Left ventricle myocardium inferior (tissue), 1 donor: ENCODE measurements at regions not wholly inside any gene's neighbourhood (a gene's known extent, or its start where the extent isn't known, plus 50 kb on each side); places are given as distances from the start of the nearest gene placed in this dataset.

ENCODE experiments used
- DNase-seq: peaks from one replicate; pipeline ENCODE4 v3.0.0-alpha.2; 2020
- H3K27ac ChIP-seq: fragments of 200-600 bp; replicated peaks from 2 replicates; pipeline ENCODE4 v1.8.0; 2021
- H3K27me3 ChIP-seq: fragments of 200-600 bp; 2 replicates; pipeline ENCODE4 v1.8.0; 2021; ENCODE audit warnings: low read depth
- H3K36me3 ChIP-seq: fragments of 200-600 bp; 2 replicates; pipeline ENCODE4 v1.8.0; 2021
- H3K4me1 ChIP-seq: fragments of 200-600 bp; 2 replicates; pipeline ENCODE4 v1.8.0; 2021
- H3K4me3 ChIP-seq: fragments of 200-600 bp; 2 replicates; pipeline ENCODE4 v1.8.0; 2021; ENCODE audit warnings: mild to moderate bottlenecking, moderate library complexity
- H3K9me3 ChIP-seq: fragments of 200-600 bp; replicated peaks from 2 replicates; pipeline ENCODE4 v1.8.0; 2021
- intact Hi-C: fragments of 100-400 bp; cut with micrococcal nuclease; formaldehyde crosslinking; loops from one replicate; pipeline ENCODE4 v1.11.0; 2022
- TF ChIP-seq, protein P1 (sequence below): fragments of 200-600 bp; IDR thresholded peaks from 2 replicates; pipeline ENCODE4 v1.8.0; 2021; ENCODE audit warnings: antibody characterized with exemption, mild to moderate bottlenecking, borderline replicate concordance
- donor health status: DM: no; HTN: yes; CAD: no; lungs with severe emphysema.

DNA sequence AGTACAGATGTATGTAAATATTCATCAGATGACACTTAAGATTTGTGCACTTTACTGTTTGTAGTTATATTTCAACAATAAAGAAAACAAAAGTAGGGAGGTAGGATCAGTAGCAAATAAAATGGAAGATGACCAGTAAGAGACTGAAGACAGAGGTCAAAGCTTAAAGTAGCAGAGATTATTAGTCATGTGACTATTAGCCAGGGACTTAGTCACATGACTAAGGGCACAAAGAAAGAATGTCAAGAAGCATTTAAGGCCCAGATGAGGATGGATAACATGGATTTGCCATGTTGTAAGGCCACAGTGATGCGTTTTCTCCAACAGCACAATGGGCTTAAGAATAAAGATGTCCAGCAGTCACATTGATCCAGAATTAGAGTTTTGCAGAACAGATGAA, 479.6 kb downstream of the BCOR start:
- Histone ChIP-seq H3K27ac (no peak overlapping the region), H3K4me1 (peaks cover 12% of the 10 kb centered on the region), H3K36me3 (no peaks in the 10 kb centered on the region), H3K4me3 (no peak overlapping the region), H3K9me3 (no peaks in the 10 kb centered on the region), H3K27me3 (no peaks in the 10 kb centered on the region)
- DNase-seq, result no peak
- intact Hi-C loops, result no loop called here
- TF ChIP-seq, protein P1, sequence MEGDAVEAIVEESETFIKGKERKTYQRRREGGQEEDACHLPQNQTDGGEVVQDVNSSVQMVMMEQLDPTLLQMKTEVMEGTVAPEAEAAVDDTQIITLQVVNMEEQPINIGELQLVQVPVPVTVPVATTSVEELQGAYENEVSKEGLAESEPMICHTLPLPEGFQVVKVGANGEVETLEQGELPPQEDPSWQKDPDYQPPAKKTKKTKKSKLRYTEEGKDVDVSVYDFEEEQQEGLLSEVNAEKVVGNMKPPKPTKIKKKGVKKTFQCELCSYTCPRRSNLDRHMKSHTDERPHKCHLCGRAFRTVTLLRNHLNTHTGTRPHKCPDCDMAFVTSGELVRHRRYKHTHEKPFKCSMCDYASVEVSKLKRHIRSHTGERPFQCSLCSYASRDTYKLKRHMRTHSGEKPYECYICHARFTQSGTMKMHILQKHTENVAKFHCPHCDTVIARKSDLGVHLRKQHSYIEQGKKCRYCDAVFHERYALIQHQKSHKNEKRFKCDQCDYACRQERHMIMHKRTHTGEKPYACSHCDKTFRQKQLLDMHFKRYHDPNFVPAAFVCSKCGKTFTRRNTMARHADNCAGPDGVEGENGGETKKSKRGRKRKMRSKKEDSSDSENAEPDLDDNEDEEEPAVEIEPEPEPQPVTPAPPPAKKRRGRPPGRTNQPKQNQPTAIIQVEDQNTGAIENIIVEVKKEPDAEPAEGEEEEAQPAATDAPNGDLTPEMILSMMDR, result no peak

DNA sequence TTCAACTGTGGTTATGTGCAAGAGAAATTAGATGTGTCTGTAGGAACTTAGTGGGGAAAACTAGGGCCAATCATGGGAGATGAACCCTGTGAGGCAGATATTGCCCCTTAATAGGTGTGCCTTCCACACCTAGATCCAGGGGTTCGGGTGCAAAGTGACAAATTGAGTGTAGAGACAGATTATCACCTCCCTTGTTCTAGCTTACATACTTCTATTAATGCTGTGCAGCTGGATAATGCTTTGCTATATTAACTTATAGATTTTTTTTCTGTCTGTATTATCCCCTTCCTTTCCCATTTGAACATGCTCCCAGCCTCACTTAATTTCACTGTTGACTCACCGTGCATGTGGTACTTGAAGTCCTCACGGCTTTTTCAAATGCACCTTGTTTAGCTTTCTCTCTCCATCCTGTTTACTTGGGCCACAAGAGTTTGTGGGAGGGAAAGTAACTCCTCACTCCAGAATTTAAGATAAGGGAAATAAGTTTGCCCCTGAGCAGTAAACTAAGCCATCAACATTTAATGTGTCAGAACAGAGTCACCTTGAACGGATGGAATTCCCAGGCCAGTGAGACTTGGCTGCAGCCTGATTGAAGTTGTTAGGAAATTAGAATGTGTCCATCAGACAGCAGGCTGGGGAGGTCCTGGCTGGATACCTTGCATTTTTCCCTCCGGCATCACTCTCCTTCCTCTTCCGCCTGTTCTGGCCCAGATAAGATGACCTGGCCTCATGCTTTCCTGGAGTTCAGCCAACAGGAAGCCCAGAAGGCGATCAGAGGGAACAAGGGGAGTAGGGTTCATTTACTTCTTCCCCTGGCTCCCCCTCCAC, 478.4 kb downstream of the BCOR start:
- Histone ChIP-seq H3K9me3 (no peaks in the 10 kb centered on the region), H3K36me3 (no peaks in the 10 kb centered on the region), H3K27me3 (no peaks in the 10 kb centered on the region), H3K4me3 (no peak overlapping the region), H3K4me1 (no peaks in the 10 kb centered on the region), H3K27ac (no peak overlapping the region)
- no peak for DNase-seq
- intact Hi-C loops, result no loop called here
- TF ChIP-seq, protein P1, result no peak

DNA sequence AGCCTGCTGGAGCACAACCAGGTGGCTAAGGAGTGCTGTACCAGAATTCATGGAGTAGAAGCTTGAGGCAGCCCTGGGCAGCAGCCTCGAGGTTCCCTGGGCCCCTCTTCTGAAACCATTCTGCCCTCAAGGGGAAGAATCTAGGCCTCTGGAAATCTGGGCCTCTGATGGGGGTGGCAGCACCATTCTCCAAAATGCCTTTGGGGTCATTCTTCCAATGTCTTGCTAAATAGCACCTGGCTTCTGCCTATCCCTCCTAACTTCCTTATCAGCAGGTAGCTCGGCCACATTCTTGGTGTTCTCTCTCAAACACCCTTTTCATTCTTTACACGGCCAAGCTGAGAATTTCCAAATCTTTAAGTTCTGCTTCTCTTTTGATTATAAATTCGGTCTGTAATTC, 473.6 kb downstream of the BCOR start:
- Histone ChIP-seq H3K27me3 (no peaks in the 10 kb centered on the region), H3K36me3 (no peaks in the 10 kb centered on the region), H3K27ac (no peak overlapping the region), H3K9me3 (no peaks in the 10 kb centered on the region), H3K4me1 (no peaks in the 10 kb centered on the region), H3K4me3 (no peak overlapping the region)
- intact Hi-C loops, result no loop called here
- DNase-seq, result no peak
- TF ChIP-seq, protein P1, result no peak

DNA sequence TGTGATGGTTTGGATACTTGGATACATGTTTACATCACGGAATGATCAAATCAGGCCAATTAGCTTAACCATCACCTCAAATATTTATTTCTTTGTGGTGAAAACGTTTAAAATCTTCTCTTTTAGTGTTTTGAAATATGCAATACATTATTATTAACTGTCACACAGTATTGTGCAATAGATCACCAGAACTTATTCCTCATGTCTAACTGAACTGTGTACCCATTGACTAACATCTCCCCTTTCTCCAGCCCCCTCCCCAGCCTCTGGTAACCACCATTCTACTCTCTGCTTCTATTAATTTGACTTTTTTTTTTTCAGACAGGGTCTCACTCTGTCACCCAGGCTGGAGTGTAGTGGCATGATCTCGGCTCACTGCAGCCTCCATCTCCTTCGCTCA, 471.9 kb downstream of the BCOR start:
- Histone ChIP-seq H3K27ac (no peak overlapping the region), H3K27me3 (no peaks in the 10 kb centered on the region), H3K4me3 (no peak overlapping the region), H3K36me3 (no peaks in the 10 kb centered on the region), H3K4me1 (no peaks in the 10 kb centered on the region), H3K9me3 (no peaks in the 10 kb centered on the region)
- no peak for DNase-seq
- intact Hi-C loops, result no loop called here
- TF ChIP-seq, protein P1, result no peak

DNA sequence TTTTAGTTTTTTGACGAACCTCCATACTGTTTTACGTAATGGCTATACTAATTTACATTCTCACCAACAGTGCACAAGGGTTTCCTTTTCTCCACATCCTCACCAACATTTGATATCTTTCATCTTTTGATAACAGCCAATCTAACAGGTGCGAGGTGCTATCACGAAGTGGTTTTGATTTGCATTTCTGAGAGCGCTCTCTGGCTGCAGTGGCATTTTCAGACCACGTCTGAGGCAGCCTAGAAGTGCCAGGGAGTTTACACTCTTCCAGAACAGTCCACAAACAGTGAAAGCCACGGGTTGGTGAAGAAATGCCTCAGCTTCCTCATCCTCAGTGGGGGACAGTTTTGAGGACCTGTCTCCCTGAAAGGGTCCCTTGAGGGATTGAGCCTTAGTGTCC, 471.0 kb downstream of the BCOR start:
- Histone ChIP-seq H3K27ac (no peak overlapping the region), H3K9me3 (no peaks in the 10 kb centered on the region), H3K4me1 (no peaks in the 10 kb centered on the region), H3K4me3 (no peak overlapping the region), H3K36me3 (no peaks in the 10 kb centered on the region), H3K27me3 (no peaks in the 10 kb centered on the region)
- intact Hi-C loops, result no loop called here
- DNase-seq, result no peak
- TF ChIP-seq, protein P1, result no peak
